PC-3 (cell line): ENCODE measurements at regions not wholly inside any gene's neighbourhood (a gene's known extent, or its start where the extent isn't known, plus 50 kb on each side); places are given as distances from the start of the nearest gene placed in this dataset.

ENCODE experiments used
- ATAC-seq: fragments of 200-7000 bp; cut with Tn5 transposase; 2 replicates; pipeline ENCODE4 v1.9.1; 2020; ENCODE audit warnings: mild to moderate bottlenecking, moderate library complexity
- BruUV-seq: library from RNA; stranded (reverse); fragments of 400-500 nt; replicated peaks from 2 replicates; lab custom pipeline; 2021; lab: Mats Ljungman, UMichigan
- CTCF ChIA-PET: fragments of 300-600 bp; sonication (Branson Sonifier 250); formaldehyde crosslinking; loops from one replicate; lab custom pipeline; 2022; ENCODE audit warnings: antibody characterized with exemption; lab: Charles Lee
- POLR2A ChIA-PET: fragments of 300-600 bp; sonication (Branson Sonifier 250); formaldehyde crosslinking; loops from one replicate; lab custom pipeline; 2022; ENCODE audit warnings: antibody characterized with exemption; ENCODE audit not compliant: unreplicated experiment; lab: Charles Lee
- DNase-seq: peaks from one replicate; pipeline ENCODE4 v3.0.0-alpha.2; 2015
- H2AFZ ChIP-seq: fragments of 300-600 bp; sonication (generic); 2 replicates; pipeline ENCODE4 v1.6.0; 2016; ENCODE audit warnings: antibody characterized with exemption, low read length
- H3F3A ChIP-seq: fragments of 300-600 bp; sonication (generic); one replicate; pipeline ENCODE4 v1.6.0; 2017; ENCODE audit warnings: antibody characterized with exemption, low read length, control low read depth, mild to moderate bottlenecking; ENCODE audit not compliant: unreplicated experiment
- H3K27ac ChIP-seq: fragments of 300-600 bp; sonication (generic); 2 replicates; pipeline ENCODE4 v1.5.1; 2016; ENCODE audit warnings: mild to moderate bottlenecking, low read length
- H3K27me3 ChIP-seq: fragments of 300-600 bp; sonication (generic); 2 replicates; pipeline ENCODE4 v1.6.1; 2016; ENCODE audit warnings: low read length, mixed read lengths
- H3K36me3 ChIP-seq: fragments of 300-600 bp; sonication (generic); 2 replicates; pipeline ENCODE4 v1.6.1; 2016; ENCODE audit warnings: low read depth, mixed run types, low read length, mixed read lengths
- H3K4me1 ChIP-seq: fragments of 300-600 bp; sonication (generic); 2 replicates; pipeline ENCODE4 v1.5.1; 2016; ENCODE audit warnings: low read length; ENCODE audit not compliant: insufficient read depth
- H3K4me2 ChIP-seq: fragments of 300-600 bp; sonication (generic); 2 replicates; pipeline ENCODE4 v1.6.0; 2016; ENCODE audit warnings: low read length
- H3K4me3 ChIP-seq: fragments of 300-600 bp; sonication (generic); 2 replicates; pipeline ENCODE4 v1.5.1; 2016; ENCODE audit warnings: mild to moderate bottlenecking, low read length, mixed read lengths
- H3K79me2 ChIP-seq: fragments of 300-600 bp; sonication (generic); 2 replicates; pipeline ENCODE4 v1.6.1; 2017; ENCODE audit warnings: low read length, mixed read lengths
- H3K9ac ChIP-seq: fragments of 300-600 bp; sonication (generic); 2 replicates; pipeline ENCODE4 v1.6.0; 2016; ENCODE audit warnings: mild to moderate bottlenecking, low read length
- H3K9me2 ChIP-seq: fragments of 300-600 bp; sonication (generic); replicated peaks from 2 replicates; pipeline ENCODE4 v1.6.1; 2016; ENCODE audit warnings: mixed run types, low read length, mixed read lengths
- H3K9me3 ChIP-seq: fragments of 300-600 bp; sonication (generic); 2 replicates; pipeline ENCODE4 v1.6.1; 2016; ENCODE audit warnings: low read length, mixed read lengths
- H4K20me1 ChIP-seq: fragments of 300-600 bp; sonication (generic); 2 replicates; pipeline ENCODE4 v1.6.1; 2016; ENCODE audit warnings: low read length, mixed read lengths
- CTCF ChIP-seq: fragments of 300-600 bp; sonication (generic); conservative IDR thresholded peaks from 2 replicates; pipeline ENCODE4 v1.5.1; 2017; ENCODE audit warnings: antibody characterized with exemption, low read depth, mild to moderate bottlenecking, low read length
- EZH2 ChIP-seq: fragments of 300-600 bp; sonication (generic); IDR thresholded peaks from one replicate; pipeline ENCODE4 v1.6.1; 2017; ENCODE audit warnings: antibody characterized with exemption, mild to moderate bottlenecking, low read length; ENCODE audit not compliant: unreplicated experiment
- EZH2phosphoT487 ChIP-seq: fragments of 300-600 bp; sonication (generic); IDR thresholded peaks from 2 replicates; pipeline ENCODE4 v1.6.1; 2018; ENCODE audit warnings: mild to moderate bottlenecking, antibody characterized with exemption, low read length, borderline replicate concordance
- intact Hi-C: fragments of 100-400 bp; cut with micrococcal nuclease; formaldehyde crosslinking; loops from 2 replicates; pipeline ENCODE4 v1.9.0; 2023

GRCh38 chr6:98274691-98275090 lies 559.7 kb upstream of the POU3F2 start:
- H3K4me1 ChIP-seq: no peaks in the 10 kb centered on the region
- DNase-seq (no peak), ATAC-seq (no peak)
- no peak for TF ChIP-seq EZH2
- TF ChIP-seq CTCF: no peak
- no peak for TF ChIP-seq EZH2phosphoT487
- H3K9me3 ChIP-seq: no peaks in the 10 kb centered on the region
- POLR2A ChIA-PET: no interaction called here
- H3K36me3 ChIP-seq: no peaks in the 10 kb centered on the region
- H3K4me3 ChIP-seq: no peak overlapping the region
- H3K9me2 ChIP-seq: no peaks in the 10 kb centered on the region
- no peak overlapping the region for H2AFZ ChIP-seq
- H3F3A ChIP-seq: no peaks in the 10 kb centered on the region
- no peak overlapping the region for H3K9ac ChIP-seq
- BruUV-seq: no TSS peak
- no peak overlapping the region for H3K27ac ChIP-seq
- no peaks in the 10 kb centered on the region for H3K79me2 ChIP-seq
- H3K4me2 ChIP-seq: no peak overlapping the region
- H4K20me1 ChIP-seq: no peaks in the 10 kb centered on the region
- CTCF ChIA-PET: no interaction called here
- H3K27me3 ChIP-seq: peaks cover 13% of the 10 kb centered on the region
- intact Hi-C loops: no loop called here

GRCh38 chr6:98280492-98280891 lies 553.9 kb upstream of the POU3F2 start:
- no peak overlapping the region for H3K9ac ChIP-seq
- no peaks in the 10 kb centered on the region for H4K20me1 ChIP-seq
- H3K27me3 ChIP-seq: 0 out of 2 replicates have a peak, but pooled peaks cover 3% of the 10 kb centered on the region
- no peak overlapping the region for H3K27ac ChIP-seq
- H3K4me3 ChIP-seq: no peak overlapping the region
- H3K4me2 ChIP-seq: no peak overlapping the region
- ATAC-seq (no peak), DNase-seq (no peak)
- no peaks in the 10 kb centered on the region for H3F3A ChIP-seq
- BruUV-seq: no TSS peak
- H3K4me1 ChIP-seq: no peaks in the 10 kb centered on the region
- intact Hi-C loops: no loop called here
- H3K79me2 ChIP-seq: no peaks in the 10 kb centered on the region
- POLR2A ChIA-PET: no interaction called here
- no peak for TF ChIP-seq EZH2phosphoT487
- TF ChIP-seq EZH2: no peak
- no peak for TF ChIP-seq CTCF
- no peaks in the 10 kb centered on the region for H3K9me2 ChIP-seq
- CTCF ChIA-PET: no interaction called here
- H3K36me3 ChIP-seq: no peaks in the 10 kb centered on the region
- H3K9me3 ChIP-seq: no peaks in the 10 kb centered on the region
- H2AFZ ChIP-seq: no peak overlapping the region

- Histone ChIP-seq H3K9ac (no peak overlapping the region), H3F3A (no peaks in the 10 kb centered on the region), H3K9me3 (no peaks in the 10 kb centered on the region), H3K36me3 (no peaks in the 10 kb centered on the region), H3K27me3 (0 out of 2 replicates have a peak, but pooled peaks cover 3% of the 10 kb centered on the region), H3K27ac (no peak overlapping the region), H3K4me1 (no peaks in the 10 kb centered on the region), H3K9me2 (no peaks in the 10 kb centered on the region), H3K4me2 (no peak overlapping the region), H2AFZ (no peak overlapping the region), H4K20me1 (no peaks in the 10 kb centered on the region), H3K79me2 (no peaks in the 10 kb centered on the region), H3K4me3 (no peak overlapping the region)
- DNase-seq (no peak), ATAC-seq (no peak)
- CTCF ChIA-PET: no interaction called here
- POLR2A ChIA-PET: no interaction called here
- intact Hi-C loops: no loop called here
- no TSS peak for BruUV-seq
- TF ChIP-seq EZH2phosphoT487: no peak
- TF ChIP-seq CTCF: no peak
- TF ChIP-seq EZH2: no peak
Measured at GRCh38 chr6:98286620-98287019, 547.8 kb upstream of the POU3F2 start.
